ENCODE measurements at regions not wholly inside any gene's neighbourhood (a gene's known extent, or its start where the extent isn't known, plus 50 kb on each side); places are given as distances from the start of the nearest gene placed in this dataset.

DNA sequence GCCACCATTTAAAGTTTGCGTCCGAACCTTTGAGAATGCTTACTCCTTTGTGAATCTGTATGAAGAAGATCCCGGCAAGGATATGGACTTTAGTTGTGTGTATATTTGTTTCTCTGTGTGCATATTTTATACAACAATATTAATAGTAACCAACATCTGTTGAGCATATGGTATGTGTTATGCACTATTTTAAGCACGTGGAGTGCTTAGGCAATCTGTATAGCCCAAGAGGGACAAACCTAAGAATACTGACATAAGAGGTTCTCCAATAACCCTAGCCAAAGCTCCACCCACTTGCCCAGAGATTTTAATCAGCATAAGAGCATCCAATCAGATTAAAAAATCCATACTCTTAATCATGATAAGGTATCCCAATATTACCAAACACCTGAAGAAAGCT is 92.7 kb downstream of the MAB21L3 start:
- no peak for TF ChIP-seq KDM1A (CRISPR knock-in tag; IDR thresholded peaks at IDR 0.05)
- TF ChIP-seq ZNF713 (CRISPR knock-in tag; IDR thresholded peaks at IDR 0.05): no peak
- TF ChIP-seq, protein P1, sequence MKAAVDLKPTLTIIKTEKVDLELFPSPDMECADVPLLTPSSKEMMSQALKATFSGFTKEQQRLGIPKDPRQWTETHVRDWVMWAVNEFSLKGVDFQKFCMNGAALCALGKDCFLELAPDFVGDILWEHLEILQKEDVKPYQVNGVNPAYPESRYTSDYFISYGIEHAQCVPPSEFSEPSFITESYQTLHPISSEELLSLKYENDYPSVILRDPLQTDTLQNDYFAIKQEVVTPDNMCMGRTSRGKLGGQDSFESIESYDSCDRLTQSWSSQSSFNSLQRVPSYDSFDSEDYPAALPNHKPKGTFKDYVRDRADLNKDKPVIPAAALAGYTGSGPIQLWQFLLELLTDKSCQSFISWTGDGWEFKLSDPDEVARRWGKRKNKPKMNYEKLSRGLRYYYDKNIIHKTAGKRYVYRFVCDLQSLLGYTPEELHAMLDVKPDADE (CRISPR knock-in tag; IDR thresholded peaks at IDR 0.05): no peak
- no peak for TF ChIP-seq YEATS4 (CRISPR knock-in tag; IDR thresholded peaks at IDR 0.05; ENCODE audit: borderline replicate concordance)
- no peak for TF ChIP-seq ZNF784 (CRISPR knock-in tag; IDR thresholded peaks at IDR 0.05; ENCODE audit: borderline replicate concordance)
- no peak for TF ChIP-seq ZNF367 (CRISPR knock-in tag; IDR thresholded peaks at IDR 0.05; ENCODE audit: borderline replicate concordance)
- TF ChIP-seq FOXP4 (CRISPR knock-in tag; IDR thresholded peaks at IDR 0.05): no peak
- TF ChIP-seq EEA1 (CRISPR knock-in tag; IDR thresholded peaks at IDR 0.05; ENCODE audit: borderline replicate concordance): no peak
